Keratinocyte (primary cell): ENCODE measurements at regions not wholly inside any gene's neighbourhood (a gene's known extent, or its start where the extent isn't known, plus 50 kb on each side); places are given as distances from the start of the nearest gene placed in this dataset.

ENCODE experiments used
- DNase-seq: peaks from one replicate; pipeline ENCODE4 v3.0.0-alpha.2; 2011; ENCODE audit warnings: low read depth, missing footprints, low spot score
- FAIRE-seq: peaks from 2 replicates; lab custom pipeline; 2011; peaks lifted over from hg19 to GRCh38; lab: Jason Lieb, UNC
- H2AFZ ChIP-seq: 2 replicates; pipeline ENCODE4 v1.6.0; 2012; ENCODE audit warnings: low read length, control low read depth, inconsistent platforms; ENCODE audit not compliant: control insufficient read depth
- H3K27ac ChIP-seq: 2 replicates; pipeline ENCODE4 v1.5.1; 2011; ENCODE audit warnings: low read length; ENCODE audit not compliant: control insufficient read depth, insufficient read depth
- H3K27me3 ChIP-seq: 3 replicates; pipeline ENCODE4 v1.6.0; 2011; ENCODE audit warnings: low read length; ENCODE audit not compliant: control insufficient read depth, insufficient read depth; ENCODE audit errors: extremely low read depth
- H3K36me3 ChIP-seq, 2 experiments: 2 replicates in 1 of 2; 3 replicates in 1 of 2; pipeline ENCODE4 v1.5.1; 2011; ENCODE audit warnings: low read length in 2 of 2, mild to moderate bottlenecking in 1 of 2; ENCODE audit not compliant: control insufficient read depth in 2 of 2, insufficient read depth in 2 of 2; ENCODE audit errors: extremely low read depth in 1 of 2
- H3K4me1 ChIP-seq: 3 replicates; pipeline ENCODE4 v1.5.1; 2011; ENCODE audit warnings: low read length; ENCODE audit not compliant: control insufficient read depth, insufficient read depth; ENCODE audit errors: extremely low read depth
- H3K4me2 ChIP-seq: 3 replicates; pipeline ENCODE4 v1.6.0; 2011; ENCODE audit warnings: low read depth, low read length; ENCODE audit not compliant: control insufficient read depth, insufficient read depth; ENCODE audit errors: extremely low read depth
- H3K4me3 ChIP-seq, 3 experiments: fragments of 200-600 bp in 1 of 3; sonication (generic) in 1 of 3; 2 replicates in 2 of 3; 3 replicates in 1 of 3; pipeline ENCODE4 v1.5.1; 2011 to 2016; ENCODE audit warnings: low read length in 3 of 3, mild to moderate bottlenecking in 3 of 3, control low read depth in 2 of 3, inconsistent platforms in 1 of 3, low read depth in 1 of 3, mixed read lengths in 1 of 3, mixed run types in 1 of 3, moderate library complexity in 1 of 3; ENCODE audit not compliant: control insufficient read depth in 2 of 3, insufficient read depth in 2 of 3; ENCODE audit errors: extremely low read depth in 1 of 3
- H3K79me2 ChIP-seq: 2 replicates; pipeline ENCODE4 v1.6.0; 2012; ENCODE audit warnings: low read length; ENCODE audit not compliant: control insufficient read depth, insufficient read depth
- H3K9ac ChIP-seq: 3 replicates; pipeline ENCODE4 v1.6.0; 2011; ENCODE audit warnings: low read length; ENCODE audit not compliant: control insufficient read depth, insufficient read depth; ENCODE audit errors: extremely low read depth
- H3K9me1 ChIP-seq: 3 replicates; pipeline ENCODE4 v1.6.0; 2011; ENCODE audit warnings: low read length; ENCODE audit not compliant: control insufficient read depth, insufficient read depth; ENCODE audit errors: extremely low read depth
- H3K9me3 ChIP-seq: 2 replicates; pipeline ENCODE4 v1.5.1; 2012; ENCODE audit warnings: low read depth, low read length; ENCODE audit not compliant: control insufficient read depth
- H4K20me1 ChIP-seq: 3 replicates; pipeline ENCODE4 v1.6.0; 2011; ENCODE audit warnings: low read length; ENCODE audit not compliant: control insufficient read depth, insufficient read depth; ENCODE audit errors: extremely low read depth
- EZH2 ChIP-seq: IDR thresholded peaks from one replicate; pipeline ENCODE4 v1.6.1; 2012; ENCODE audit warnings: inconsistent platforms, mild to moderate bottlenecking, low read length, moderate library complexity
- dilution Hi-C: fragments of 300-500 bp; cut with MboI; formaldehyde crosslinking; loops from one replicate; pipeline ENCODE4 v1.7.0; 2020; ENCODE audit warnings: low sequenced_read_pairs; ENCODE audit not compliant: extremely low pct_ligation_motif_present
- TF ChIP-seq, protein P1 (sequence below), 3 experiments: IDR thresholded peaks in 1 of 3; conservative IDR thresholded peaks in 1 of 3; optimal IDR thresholded peaks in 1 of 3; 2 replicates in 2 of 3; 3 replicates in 1 of 3; pipeline versions ENCODE3 to v1.5.1; 2011; ENCODE audit warnings: low read length in 3 of 3, mild to moderate bottlenecking in 3 of 3, moderate library complexity in 2 of 3, control low read depth in 1 of 3, inconsistent platforms in 1 of 3; ENCODE audit not compliant: insufficient read depth in 2 of 3; ENCODE audit errors: extremely low read depth in 1 of 3

DNA sequence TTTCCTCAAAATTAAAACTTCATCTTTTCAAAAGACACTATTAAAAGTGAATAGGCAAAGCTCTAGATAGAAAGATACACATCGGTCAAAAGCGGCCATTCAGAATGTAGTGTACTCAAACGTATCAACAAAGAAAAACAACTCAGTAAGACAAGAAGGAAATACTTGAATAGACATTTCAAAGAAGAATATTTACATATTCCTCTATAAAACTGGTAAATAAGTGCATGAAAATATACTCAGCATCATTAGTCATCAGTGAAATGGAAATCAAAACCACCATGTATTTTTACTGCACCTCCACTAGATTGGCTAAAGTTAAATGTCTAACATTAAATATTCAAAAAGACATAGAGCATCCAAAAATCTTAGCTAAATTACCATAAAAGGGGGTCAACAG is 551.1 kb upstream of the SORCS1 start:
- TF ChIP-seq EZH2, result no peak
- TF ChIP-seq, protein P1, sequence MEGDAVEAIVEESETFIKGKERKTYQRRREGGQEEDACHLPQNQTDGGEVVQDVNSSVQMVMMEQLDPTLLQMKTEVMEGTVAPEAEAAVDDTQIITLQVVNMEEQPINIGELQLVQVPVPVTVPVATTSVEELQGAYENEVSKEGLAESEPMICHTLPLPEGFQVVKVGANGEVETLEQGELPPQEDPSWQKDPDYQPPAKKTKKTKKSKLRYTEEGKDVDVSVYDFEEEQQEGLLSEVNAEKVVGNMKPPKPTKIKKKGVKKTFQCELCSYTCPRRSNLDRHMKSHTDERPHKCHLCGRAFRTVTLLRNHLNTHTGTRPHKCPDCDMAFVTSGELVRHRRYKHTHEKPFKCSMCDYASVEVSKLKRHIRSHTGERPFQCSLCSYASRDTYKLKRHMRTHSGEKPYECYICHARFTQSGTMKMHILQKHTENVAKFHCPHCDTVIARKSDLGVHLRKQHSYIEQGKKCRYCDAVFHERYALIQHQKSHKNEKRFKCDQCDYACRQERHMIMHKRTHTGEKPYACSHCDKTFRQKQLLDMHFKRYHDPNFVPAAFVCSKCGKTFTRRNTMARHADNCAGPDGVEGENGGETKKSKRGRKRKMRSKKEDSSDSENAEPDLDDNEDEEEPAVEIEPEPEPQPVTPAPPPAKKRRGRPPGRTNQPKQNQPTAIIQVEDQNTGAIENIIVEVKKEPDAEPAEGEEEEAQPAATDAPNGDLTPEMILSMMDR (optimal IDR thresholded peaks at IDR 0.05 in 1 of 3, IDR thresholded peaks at IDR 0.05 in 1 of 3, conservative IDR thresholded peaks at IDR 0.05 in 1 of 3; ENCODE audit: extremely low read depth in 1 of 3, insufficient read depth in 2 of 3, low read length in 3 of 3), result no peak
- H3K4me3 ChIP-seq, result no peak overlapping the region
- DNase-seq (no peak), FAIRE-seq (no peak)
- no peaks in the 10 kb centered on the region for H3K4me1 ChIP-seq
- H4K20me1 ChIP-seq, result no peaks in the 10 kb centered on the region
- no peaks in the 10 kb centered on the region for H3K9me1 ChIP-seq
- H3K4me2 ChIP-seq, result no peak overlapping the region
- H2AFZ ChIP-seq, result no peak overlapping the region
- peaks cover 2% of the 10 kb centered on the region for H3K9me3 ChIP-seq
- dilution Hi-C loops, result no loop called here
- H3K79me2 ChIP-seq, result no peaks in the 10 kb centered on the region
- H3K27ac ChIP-seq, result no peak overlapping the region
- no peaks in the 10 kb centered on the region for H3K36me3 ChIP-seq
- no peak overlapping the region for H3K9ac ChIP-seq
- H3K27me3 ChIP-seq, result no peaks in the 10 kb centered on the region

DNA sequence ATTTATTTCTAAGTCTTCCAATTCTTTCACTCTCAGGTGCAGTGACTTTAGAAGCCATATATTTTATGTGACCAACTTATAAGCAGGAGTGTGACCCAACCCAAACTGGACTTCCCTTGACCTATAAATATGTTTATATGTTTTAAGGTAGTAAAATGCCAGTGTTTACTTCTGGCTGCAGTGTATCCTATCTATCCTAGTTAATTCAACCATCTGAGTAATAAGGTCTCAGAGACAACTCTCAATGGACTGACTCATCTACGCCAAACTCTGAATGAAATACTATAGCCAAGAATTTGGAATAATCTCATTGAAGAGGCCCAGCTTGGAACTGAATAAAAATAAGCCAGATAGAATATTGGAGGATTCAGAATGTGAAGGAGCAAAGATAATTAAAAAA is 544.5 kb upstream of the SORCS1 start:
- Histone ChIP-seq H2AFZ (no peak overlapping the region), H3K27me3 (no peaks in the 10 kb centered on the region), H3K9ac (no peak overlapping the region), H3K4me1 (no peaks in the 10 kb centered on the region), H3K4me3 (no peak overlapping the region), H3K27ac (no peak overlapping the region), H3K9me1 (no peaks in the 10 kb centered on the region), H3K79me2 (no peaks in the 10 kb centered on the region), H3K9me3 (peaks cover 2% of the 10 kb centered on the region), H3K36me3 (no peaks in the 10 kb centered on the region), H3K4me2 (no peak overlapping the region), H4K20me1 (no peaks in the 10 kb centered on the region)
- FAIRE-seq (no peak), DNase-seq (no peak)
- TF ChIP-seq, protein P1 (optimal IDR thresholded peaks at IDR 0.05 in 1 of 3, IDR thresholded peaks at IDR 0.05 in 1 of 3, conservative IDR thresholded peaks at IDR 0.05 in 1 of 3; ENCODE audit: extremely low read depth in 1 of 3, insufficient read depth in 2 of 3, low read length in 3 of 3), result no peak
- no peak for TF ChIP-seq EZH2
- dilution Hi-C loops, result no loop called here
